ENCODE measurements at regions not wholly inside any gene's neighbourhood (a gene's known extent, or its start where the extent isn't known, plus 50 kb on each side); places are given as distances from the start of the nearest gene placed in this dataset.

- CTCF ChIA-PET, result no interaction called here
- Histone ChIP-seq H3K27me3 (ENCODE audit: control insufficient read depth, insufficient read depth, low read length) (no peaks in the 10 kb centered on the region), H3K4me3 (ENCODE audit: low read depth, low read length) (no peak overlapping the region), H3K36me3 (ENCODE audit: control insufficient read depth, insufficient read depth, low read length) (no peaks in the 10 kb centered on the region)
- TF ChIP-seq, protein P1, sequence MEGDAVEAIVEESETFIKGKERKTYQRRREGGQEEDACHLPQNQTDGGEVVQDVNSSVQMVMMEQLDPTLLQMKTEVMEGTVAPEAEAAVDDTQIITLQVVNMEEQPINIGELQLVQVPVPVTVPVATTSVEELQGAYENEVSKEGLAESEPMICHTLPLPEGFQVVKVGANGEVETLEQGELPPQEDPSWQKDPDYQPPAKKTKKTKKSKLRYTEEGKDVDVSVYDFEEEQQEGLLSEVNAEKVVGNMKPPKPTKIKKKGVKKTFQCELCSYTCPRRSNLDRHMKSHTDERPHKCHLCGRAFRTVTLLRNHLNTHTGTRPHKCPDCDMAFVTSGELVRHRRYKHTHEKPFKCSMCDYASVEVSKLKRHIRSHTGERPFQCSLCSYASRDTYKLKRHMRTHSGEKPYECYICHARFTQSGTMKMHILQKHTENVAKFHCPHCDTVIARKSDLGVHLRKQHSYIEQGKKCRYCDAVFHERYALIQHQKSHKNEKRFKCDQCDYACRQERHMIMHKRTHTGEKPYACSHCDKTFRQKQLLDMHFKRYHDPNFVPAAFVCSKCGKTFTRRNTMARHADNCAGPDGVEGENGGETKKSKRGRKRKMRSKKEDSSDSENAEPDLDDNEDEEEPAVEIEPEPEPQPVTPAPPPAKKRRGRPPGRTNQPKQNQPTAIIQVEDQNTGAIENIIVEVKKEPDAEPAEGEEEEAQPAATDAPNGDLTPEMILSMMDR (IDR thresholded peaks at IDR 0.05; ENCODE audit: insufficient read depth, low read depth, low read length), result no peak
- DNase-seq (ENCODE audit: low read depth), result no peak
- POLR2A ChIA-PET, result no interaction called here
Observed at GRCh38 chr2:21267232-21267835, 143.6 kb downstream of the TDRD15 start.

GRCh38 chr2:21268197-21268877, 144.6 kb downstream of the TDRD15 start:
- TF ChIP-seq, protein P1 (IDR thresholded peaks at IDR 0.05; ENCODE audit: insufficient read depth, low read depth, low read length), result no peak
- CTCF ChIA-PET, result no interaction called here
- Histone ChIP-seq H3K36me3 (ENCODE audit: control insufficient read depth, insufficient read depth, low read length) (no peaks in the 10 kb centered on the region), H3K4me3 (ENCODE audit: low read depth, low read length) (no peak overlapping the region), H3K27me3 (ENCODE audit: control insufficient read depth, insufficient read depth, low read length) (no peaks in the 10 kb centered on the region)
- DNase-seq (ENCODE audit: low read depth), result no peak
- POLR2A ChIA-PET, result no interaction called here

DNA sequence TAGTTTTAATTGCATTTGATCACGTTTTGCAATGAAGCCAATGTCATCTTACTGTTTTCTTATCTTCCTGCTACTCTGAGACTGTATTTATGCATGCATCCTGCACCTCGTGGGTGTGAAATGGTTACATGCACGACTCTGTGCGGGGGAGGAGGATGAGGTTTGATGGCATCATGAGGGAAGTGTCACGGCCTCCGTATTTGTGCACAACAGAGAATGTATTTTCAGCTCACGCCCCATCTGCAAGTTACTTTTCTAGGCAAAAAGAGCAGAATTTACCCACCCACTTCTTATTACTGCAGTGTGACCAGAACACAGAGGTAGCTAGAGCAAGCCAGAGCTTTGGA, 145.1 kb downstream of the TDRD15 start:
- H3K36me3 ChIP-seq (ENCODE audit: control insufficient read depth, insufficient read depth, low read length), result no peaks in the 10 kb centered on the region
- no peak overlapping the region for H3K4me3 ChIP-seq (ENCODE audit: low read depth, low read length)
- TF ChIP-seq, protein P1 (IDR thresholded peaks at IDR 0.05; ENCODE audit: insufficient read depth, low read depth, low read length), result no peak
- no peaks in the 10 kb centered on the region for H3K27me3 ChIP-seq (ENCODE audit: control insufficient read depth, insufficient read depth, low read length)
- POLR2A ChIA-PET, result no interaction called here
- no peak for DNase-seq (ENCODE audit: low read depth)
- CTCF ChIA-PET, result interaction anchor here (1.0 kb wide), 1 partner anchor 11 kb away, joined by 6 read pairs; no protein-coding TSS in a partner anchor

GRCh38 chr2:21269382-21269781, 145.6 kb downstream of the TDRD15 start:
- ChIA-PET CTCF (interaction anchor here (1.0 kb wide), 1 partner anchor 10 kb away, joined by 6 read pairs; no protein-coding TSS in a partner anchor), POLR2A (no interaction called here)
- TF ChIP-seq, protein P1 (IDR thresholded peaks at IDR 0.05; ENCODE audit: insufficient read depth, low read depth, low read length), result no peak
- Histone ChIP-seq H3K36me3 (ENCODE audit: control insufficient read depth, insufficient read depth, low read length) (no peaks in the 10 kb centered on the region), H3K4me3 (ENCODE audit: low read depth, low read length) (no peak overlapping the region), H3K27me3 (ENCODE audit: control insufficient read depth, insufficient read depth, low read length) (no peaks in the 10 kb centered on the region)
- DNase-seq (ENCODE audit: low read depth), result no peak

DNA sequence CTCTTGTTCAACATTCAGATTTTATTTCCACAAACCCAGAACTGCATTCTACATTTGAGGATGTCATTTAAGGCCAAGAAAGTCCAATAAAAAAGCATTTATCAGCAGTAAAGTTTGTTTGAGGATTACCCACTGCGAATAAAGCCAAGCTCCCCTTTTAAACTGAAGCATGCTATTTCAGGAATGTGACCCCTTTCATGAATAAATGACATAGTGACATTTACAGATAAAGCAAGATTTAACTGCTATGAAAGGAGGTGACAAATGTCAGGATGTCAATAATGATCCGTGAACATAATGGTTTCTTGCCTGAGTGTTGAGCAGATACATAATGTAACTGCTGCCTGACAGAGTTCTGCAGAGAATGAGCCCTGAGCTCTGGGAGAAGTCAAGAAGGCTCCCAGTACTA, 146.3 kb downstream of the TDRD15 start:
- ChIA-PET POLR2A (interaction anchor here (0.9 kb wide), 1 partner anchor 12 kb away, joined by 3 read pairs; no protein-coding TSS in a partner anchor), CTCF (no interaction called here)
- Histone ChIP-seq H3K36me3 (ENCODE audit: control insufficient read depth, insufficient read depth, low read length) (no peaks in the 10 kb centered on the region), H3K4me3 (ENCODE audit: low read depth, low read length) (no peak overlapping the region), H3K27me3 (ENCODE audit: control insufficient read depth, insufficient read depth, low read length) (no peaks in the 10 kb centered on the region)
- DNase-seq (ENCODE audit: low read depth), result no peak
- TF ChIP-seq, protein P1 (IDR thresholded peaks at IDR 0.05; ENCODE audit: insufficient read depth, low read depth, low read length), result no peak

All from BJ (cell line).